K562 (cell line): ENCODE measurements at regions not wholly inside any gene's neighbourhood (a gene's known extent, or its start where the extent isn't known, plus 50 kb on each side); places are given as distances from the start of the nearest gene placed in this dataset.
A peak's percentile ranks its signal among the peaks of the same experiment; 100 is the strongest.

Experiments
- ATF6 ChIP-seq: sonication (generic); formaldehyde crosslinking; IDR thresholded peaks from 2 replicates; pipeline ENCODE4 v1.4.0; 2020; ENCODE audit warnings: mild to moderate bottlenecking, missing genetic modification reagents
- CC2D1A ChIP-seq: fragments of 450-650 bp; IDR thresholded peaks from 2 replicates; pipeline ENCODE4 v1.6.1; 2017; ENCODE audit warnings: mild to moderate bottlenecking
- CEBPZ ChIP-seq: fragments of 150-350 bp; IDR thresholded peaks from 2 replicates; pipeline ENCODE4 v1.6.1; 2014; ENCODE audit warnings: low read depth, mild to moderate bottlenecking, low read length, borderline replicate concordance
- CHD1 ChIP-seq: fragments of 200-600 bp; sonication (generic); IDR thresholded peaks from one replicate; pipeline ENCODE4 v1.6.1; 2012; ENCODE audit warnings: mild to moderate bottlenecking, moderate library complexity, low read length, inconsistent platforms
- E4F1 ChIP-seq: fragments of 250-450 bp; sonication (Bioruptor Pico); IDR thresholded peaks from 2 replicates; pipeline ENCODE4 v1.5.0; 2021; ENCODE audit warnings: mild to moderate bottlenecking, borderline replicate concordance
- ESRRB ChIP-seq: fragments of 250-450 bp; sonication (Bioruptor Pico); IDR thresholded peaks from 2 replicates; pipeline ENCODE4 v1.5.0; 2020; ENCODE audit warnings: mild to moderate bottlenecking, moderate library complexity, borderline replicate concordance
- FUS ChIP-seq: fragments of 200-400 bp; formaldehyde crosslinking; optimal IDR thresholded peaks from 2 replicates; pipeline ENCODE3; 2017; ENCODE audit warnings: low read depth, low read length
- IFI16 ChIP-seq: fragments of 250-450 bp; sonication (Bioruptor Pico); IDR thresholded peaks from 2 replicates; pipeline ENCODE4 v2.1.2; 2022; ENCODE audit warnings: mild to moderate bottlenecking, inconsistent platforms
- POLR2B ChIP-seq: fragments of 450-650 bp; IDR thresholded peaks from 2 replicates; pipeline ENCODE4 v1.6.1; 2018; ENCODE audit warnings: low read depth; ENCODE audit not compliant: partially characterized antibody
- POLR3A ChIP-seq: IDR thresholded peaks from 2 replicates; pipeline ENCODE4 v1.6.1; 2011; ENCODE audit warnings: borderline replicate concordance, mild to moderate bottlenecking, moderate library complexity; ENCODE audit not compliant: insufficient read length, insufficient read depth; ENCODE audit errors: extremely low read depth
- PRMT5 ChIP-seq: sonication (generic); formaldehyde crosslinking; IDR thresholded peaks from 2 replicates; pipeline ENCODE4 v1.5.0; 2020; ENCODE audit warnings: missing genetic modification reagents
- TAF9B ChIP-seq: fragments of 450-650 bp; IDR thresholded peaks from 2 replicates; pipeline ENCODE4 v1.6.1; 2018; ENCODE audit warnings: mild to moderate bottlenecking; ENCODE audit not compliant: partially characterized antibody
- TCFL5 ChIP-seq: fragments of 250-450 bp; sonication (Bioruptor Pico); conservative IDR thresholded peaks from 2 replicates; pipeline ENCODE4 v1.6.1; 2021; ENCODE audit warnings: mild to moderate bottlenecking, moderate library complexity, matching md5 sums
- TEAD1 ChIP-seq, 2 experiments: fragments of 450-650 bp in 1 of 2; sonication (generic) in 1 of 2; formaldehyde crosslinking; IDR thresholded peaks; 2 replicates each; pipeline versions ENCODE4 v1.4.0 to v1.8.0; 2020 to 2022; ENCODE audit warnings: mild to moderate bottlenecking in 2 of 2, missing genetic modification reagents in 1 of 2
- ZNF282 ChIP-seq: sonication (generic); formaldehyde crosslinking; IDR thresholded peaks from 2 replicates; pipeline ENCODE4 v1.8.1; 2023; ENCODE audit warnings: missing genetic modification reagents
- ZNF699 ChIP-seq: fragments of 250-450 bp; sonication (Bioruptor Pico); IDR thresholded peaks from 2 replicates; pipeline ENCODE4 v1.8.0; 2021; ENCODE audit warnings: mild to moderate bottlenecking, moderate library complexity; ENCODE audit not compliant: insufficient replicate concordance
- TF ChIP-seq, protein P1 (sequence below): sonication (generic); formaldehyde crosslinking; IDR thresholded peaks from 2 replicates; pipeline ENCODE4 v1.8.1; 2023; ENCODE audit warnings: mild to moderate bottlenecking, missing genetic modification reagents

GRCh38 chr2:64751286-64752260, 97.9 kb upstream of the SERTAD2 start (continued):
- no peak for TF ChIP-seq E4F1 (CRISPR knock-in tag)
- TF ChIP-seq TEAD1 (CRISPR knock-in tag; IDR thresholded peaks at IDR 0.05) = peak in 1 of 2 experiments; percentile 60; a peak in 1 of 4 replicates
- no peak for TF ChIP-seq POLR3A
- no peak for TF ChIP-seq ESRRB
- TF ChIP-seq IFI16 (CRISPR knock-in tag) = no peak
- no peak for TF ChIP-seq ZNF282
- TF ChIP-seq, protein P1, sequence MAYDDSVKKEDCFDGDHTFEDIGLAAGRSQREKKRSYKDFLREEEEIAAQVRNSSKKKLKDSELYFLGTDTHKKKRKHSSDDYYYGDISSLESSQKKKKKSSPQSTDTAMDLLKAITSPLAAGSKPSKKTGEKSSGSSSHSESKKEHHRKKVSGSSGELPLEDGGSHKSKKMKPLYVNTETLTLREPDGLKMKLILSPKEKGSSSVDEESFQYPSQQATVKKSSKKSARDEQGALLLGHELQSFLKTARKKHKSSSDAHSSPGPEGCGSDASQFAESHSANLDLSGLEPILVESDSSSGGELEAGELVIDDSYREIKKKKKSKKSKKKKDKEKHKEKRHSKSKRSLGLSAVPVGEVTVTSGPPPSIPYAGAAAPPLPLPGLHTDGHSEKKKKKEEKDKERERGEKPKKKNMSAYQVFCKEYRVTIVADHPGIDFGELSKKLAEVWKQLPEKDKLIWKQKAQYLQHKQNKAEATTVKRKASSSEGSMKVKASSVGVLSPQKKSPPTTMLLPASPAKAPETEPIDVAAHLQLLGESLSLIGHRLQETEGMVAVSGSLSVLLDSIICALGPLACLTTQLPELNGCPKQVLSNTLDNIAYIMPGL (CRISPR knock-in tag) = no peak
- no peak for TF ChIP-seq TAF9B
- peak; percentile 54; the same call in 1 of the 2 replicates for TF ChIP-seq CC2D1A
- TF ChIP-seq FUS = peak; percentile 68
- TF ChIP-seq ATF6 (CRISPR knock-in tag) = no peak
- TF ChIP-seq ZNF699 (CRISPR knock-in tag) = no peak
- peak; percentile 70 for TF ChIP-seq CHD1
- TF ChIP-seq CEBPZ = no peak
- no peak for TF ChIP-seq PRMT5 (CRISPR knock-in tag)
- TF ChIP-seq TCFL5 (CRISPR knock-in tag) = no peak
- TF ChIP-seq POLR2B = peak; percentile 59
